ENCODE measurements at regions not wholly inside any gene's neighbourhood (a gene's known extent, or its start where the extent isn't known, plus 50 kb on each side); places are given as distances from the start of the nearest gene placed in this dataset.
"Not testable (repeated sequence)": the region's sequence is repeated elsewhere in the genome, so short reads cannot be mapped to it uniquely, and the experiment has no call there.

DNA sequence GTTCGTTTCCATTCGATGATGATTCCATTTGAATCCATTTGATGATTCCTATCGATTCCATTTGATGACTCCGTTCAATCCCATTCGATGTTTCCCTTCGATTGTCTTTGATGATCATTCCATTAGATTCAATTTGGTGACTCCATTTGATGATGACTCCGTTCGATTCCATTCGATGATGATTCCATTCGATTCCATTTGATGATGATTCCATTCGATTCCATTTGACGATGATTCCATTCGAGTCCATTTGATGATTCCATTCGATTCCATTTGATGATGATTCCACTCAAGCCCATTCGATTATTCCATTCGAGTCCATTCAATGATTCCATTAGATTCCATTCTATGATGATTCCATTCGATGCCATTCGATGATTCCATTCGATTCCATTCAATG, 2730.6 kb downstream of the RPIA start:
- H3K27ac Mint-ChIP-seq; H3K4me3 Mint-ChIP-seq; H3K27me3 ChIP-seq (ENCODE audit: control insufficient read depth in 2 of 2, insufficient read depth in 2 of 2, low read length in 2 of 2); H3K79me2 ChIP-seq (ENCODE audit: insufficient read depth, low read length); H3K4me3 ChIP-seq (replicated peaks in 1 of 3; ENCODE audit: low read depth in 2 of 3, low read length in 3 of 3); intact Hi-C loops (cut with micrococcal nuclease); H3K36me3 ChIP-seq (replicated peaks in 1 of 2; ENCODE audit: control insufficient read depth in 1 of 2, insufficient read depth in 2 of 2, low read length in 2 of 2); H3K27ac ChIP-seq (ENCODE audit: low read depth in 1 of 2, low read length in 2 of 2); H3K27me3 Mint-ChIP-seq (ENCODE audit: low read depth in 3 of 3); H3K4me1 ChIP-seq (ENCODE audit: control insufficient read depth in 1 of 2, insufficient read depth in 2 of 2, low read length in 2 of 2); H2AFZ ChIP-seq (ENCODE audit: insufficient read depth, low read depth, low read length, poor library complexity, severe bottlenecking); H4K20me1 ChIP-seq (ENCODE audit: insufficient read depth, low read length); DNase-seq; H3K4me1 Mint-ChIP-seq; H3K36me3 Mint-ChIP-seq; H3K9ac ChIP-seq (ENCODE audit: insufficient read depth, low read length, poor library complexity, severe bottlenecking); H3K4me2 ChIP-seq (replicated peaks; ENCODE audit: extremely low read depth, low read length, poor library complexity, severe bottlenecking): not testable (repeated sequence)
- H3K9me3 Mint-ChIP-seq = peaks cover 7 to 27% (median 20%) of the 10 kb centered on the region in 7 donors
- WGBS (ENCODE audit: insufficient coverage) = 85% methylated on average over 18 of the region's 19 CpGs
- peaks cover 6 to 20% of the 10 kb centered on the region in 2 donors for H3K9me3 ChIP-seq (replicated peaks in 1 of 2; ENCODE audit: control insufficient read depth in 1 of 2, insufficient read depth in 1 of 2, low read length in 2 of 2)

DNA sequence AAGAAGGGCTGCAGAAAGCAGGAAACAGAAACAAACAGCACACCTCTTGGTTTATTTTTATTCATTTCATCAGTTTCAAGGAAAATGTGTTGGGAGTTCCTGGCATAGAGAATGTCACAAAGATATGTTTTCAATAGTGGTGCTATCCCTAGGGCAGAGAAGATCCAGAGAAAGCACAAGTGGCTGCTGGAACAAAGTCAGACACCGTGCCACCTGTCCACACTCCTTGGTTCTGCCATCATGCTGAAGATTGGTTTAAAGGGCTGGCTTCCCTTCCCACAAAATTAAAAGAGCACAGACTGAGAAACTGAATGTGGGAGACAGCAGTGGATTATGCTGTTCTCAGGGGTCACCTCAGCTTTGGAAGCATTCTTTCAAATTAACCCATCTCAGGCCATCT, 2735.7 kb downstream of the RPIA start:
- H2AFZ ChIP-seq (ENCODE audit: insufficient read depth, low read depth, low read length, poor library complexity, severe bottlenecking); H3K4me3 Mint-ChIP-seq; intact Hi-C loops (cut with micrococcal nuclease); H3K4me1 Mint-ChIP-seq; H3K9me3 ChIP-seq (replicated peaks in 1 of 2; ENCODE audit: control insufficient read depth in 1 of 2, insufficient read depth in 1 of 2, low read length in 2 of 2); H4K20me1 ChIP-seq (ENCODE audit: insufficient read depth, low read length); H3K27me3 ChIP-seq (ENCODE audit: control insufficient read depth in 2 of 2, insufficient read depth in 2 of 2, low read length in 2 of 2); H3K4me2 ChIP-seq (replicated peaks; ENCODE audit: extremely low read depth, low read length, poor library complexity, severe bottlenecking); H3K36me3 ChIP-seq (replicated peaks in 1 of 2; ENCODE audit: control insufficient read depth in 1 of 2, insufficient read depth in 2 of 2, low read length in 2 of 2); H3K79me2 ChIP-seq (ENCODE audit: insufficient read depth, low read length); H3K27me3 Mint-ChIP-seq (ENCODE audit: low read depth in 3 of 3); H3K9ac ChIP-seq (ENCODE audit: insufficient read depth, low read length, poor library complexity, severe bottlenecking); H3K36me3 Mint-ChIP-seq; DNase-seq; H3K27ac Mint-ChIP-seq; H3K4me1 ChIP-seq (ENCODE audit: control insufficient read depth in 1 of 2, insufficient read depth in 2 of 2, low read length in 2 of 2); H3K27ac ChIP-seq (ENCODE audit: low read depth in 1 of 2, low read length in 2 of 2); H3K4me3 ChIP-seq (replicated peaks in 1 of 3; ENCODE audit: low read depth in 2 of 3, low read length in 3 of 3): not testable (repeated sequence)
- peaks cover under 1 to 11% (median 9%) of the 10 kb centered on the region in 7 donors for H3K9me3 Mint-ChIP-seq
- WGBS (ENCODE audit: insufficient coverage) = 83% methylated on average over 1 of the region's 1 CpG

DNA sequence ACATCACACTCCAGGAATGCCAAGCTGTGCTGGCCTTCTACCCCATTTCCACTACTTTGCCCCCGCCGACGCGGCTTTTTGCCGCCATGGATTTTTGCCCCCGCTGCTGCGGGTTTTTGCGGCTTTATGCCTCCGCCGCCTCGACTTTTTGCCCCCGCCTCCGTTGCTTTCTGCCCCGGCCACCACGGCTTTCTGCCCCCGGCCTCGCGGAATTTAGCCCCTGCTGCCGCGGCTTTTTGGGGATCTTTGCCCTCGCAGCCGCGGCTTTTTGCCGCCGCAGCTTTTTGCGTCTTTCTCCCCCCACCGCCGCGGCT, 2750.4 kb downstream of the RPIA start:
- H3K9ac ChIP-seq (ENCODE audit: insufficient read depth, low read length, poor library complexity, severe bottlenecking); H3K27ac Mint-ChIP-seq; H3K36me3 ChIP-seq (replicated peaks in 1 of 2; ENCODE audit: control insufficient read depth in 1 of 2, insufficient read depth in 2 of 2, low read length in 2 of 2); H3K4me2 ChIP-seq (replicated peaks; ENCODE audit: extremely low read depth, low read length, poor library complexity, severe bottlenecking); H4K20me1 ChIP-seq (ENCODE audit: insufficient read depth, low read length); H3K4me3 ChIP-seq (replicated peaks in 1 of 3; ENCODE audit: low read depth in 2 of 3, low read length in 3 of 3); H3K4me1 ChIP-seq (ENCODE audit: control insufficient read depth in 1 of 2, insufficient read depth in 2 of 2, low read length in 2 of 2); H3K4me1 Mint-ChIP-seq; H3K79me2 ChIP-seq (ENCODE audit: insufficient read depth, low read length); H3K27ac ChIP-seq (ENCODE audit: low read depth in 1 of 2, low read length in 2 of 2); DNase-seq; H3K36me3 Mint-ChIP-seq; intact Hi-C loops (cut with micrococcal nuclease); H2AFZ ChIP-seq (ENCODE audit: insufficient read depth, low read depth, low read length, poor library complexity, severe bottlenecking): not testable (repeated sequence)
- Mint-ChIP-seq H3K4me3 (peak overlapping the region in 1 of 2 donors; percentile 71), H3K27me3 (ENCODE audit: low read depth in 3 of 3) (peaks cover 30 to 44% (median 40%) of the 10 kb centered on the region in 3 donors), H3K9me3 (peaks cover 10 to 29% (median 25%) of the 10 kb centered on the region in 7 donors)
- H3K9me3 ChIP-seq (replicated peaks in 1 of 2; ENCODE audit: control insufficient read depth in 1 of 2, insufficient read depth in 1 of 2, low read length in 2 of 2) = peaks cover 8 to 14% of the 10 kb centered on the region in 2 donors
- H3K27me3 ChIP-seq (ENCODE audit: control insufficient read depth in 2 of 2, insufficient read depth in 2 of 2, low read length in 2 of 2) = peaks cover 26 to 40% of the 10 kb centered on the region in 2 donors
- WGBS (ENCODE audit: insufficient coverage) = 10% methylated on average over 29 of the region's 29 CpGs
